ENCODE measurements at regions not wholly inside any gene's neighbourhood (a gene's known extent, or its start where the extent isn't known, plus 50 kb on each side); places are given as distances from the start of the nearest gene placed in this dataset.

- Mint-ChIP-seq H3K9me3 (peaks cover 5% of the 10 kb centered on the region), H3K4me1 (ENCODE audit: unreplicated experiment) (no peaks in the 10 kb centered on the region)
- no peak for DNase-seq (ENCODE audit: extremely low spot score, unreplicated experiment)
Observed at GRCh38 chr2:208653383-208653782, 246.8 kb downstream of the PTH2R start.

GRCh38 chr2:208654056-208654455 is 247.5 kb downstream of the PTH2R start:
- Mint-ChIP-seq H3K4me3 (no peak overlapping the region), H3K27ac (no peak overlapping the region), H3K9me3 (peaks cover 5% of the 10 kb centered on the region), H3K27me3 (peaks cover 12% of the 10 kb centered on the region), H3K4me1 (ENCODE audit: unreplicated experiment) (no peaks in the 10 kb centered on the region), H3K36me3 (no peaks in the 10 kb centered on the region)
- no peak for TF ChIP-seq CTCF (conservative IDR thresholded peaks at IDR 0.05)
- DNase-seq (ENCODE audit: extremely low spot score, unreplicated experiment), result no peak

More at GRCh38 chr2:208653383-208653782, 246.8 kb downstream of the PTH2R start:
- Mint-ChIP-seq H3K36me3 (no peaks in the 10 kb centered on the region), H3K27ac (no peak overlapping the region), H3K27me3 (peaks cover 12% of the 10 kb centered on the region), H3K4me3 (no peak overlapping the region)
- no peak for TF ChIP-seq CTCF (conservative IDR thresholded peaks at IDR 0.05)

GRCh38 chr2:208657468-208657867 is 250.9 kb downstream of the PTH2R start:
- DNase-seq (ENCODE audit: extremely low spot score, unreplicated experiment), result no peak
- Mint-ChIP-seq H3K4me1 (ENCODE audit: unreplicated experiment) (no peaks in the 10 kb centered on the region), H3K27me3 (peaks cover 8% of the 10 kb centered on the region), H3K27ac (no peak overlapping the region), H3K36me3 (no peaks in the 10 kb centered on the region), H3K9me3 (peaks cover 1% of the 10 kb centered on the region), H3K4me3 (no peak overlapping the region)
- TF ChIP-seq CTCF (conservative IDR thresholded peaks at IDR 0.05), result no peak

- DNase-seq (ENCODE audit: extremely low spot score, unreplicated experiment), result no peak
- H3K9me3 Mint-ChIP-seq, result peaks cover 3% of the 10 kb centered on the region
- no peak overlapping the region for H3K4me3 Mint-ChIP-seq
- H3K27ac Mint-ChIP-seq, result no peak overlapping the region
- no peaks in the 10 kb centered on the region for H3K36me3 Mint-ChIP-seq
- no peak for TF ChIP-seq CTCF (conservative IDR thresholded peaks at IDR 0.05)
- H3K27me3 Mint-ChIP-seq, result peaks cover 3% of the 10 kb centered on the region
- H3K4me1 Mint-ChIP-seq (ENCODE audit: unreplicated experiment), result peaks cover 5% of the 10 kb centered on the region
Observed at GRCh38 chr2:208669394-208669793, 262.8 kb downstream of the PTH2R start.

- H3K4me3 Mint-ChIP-seq, result no peak overlapping the region
- peaks cover 3% of the 10 kb centered on the region for H3K9me3 Mint-ChIP-seq
- no peak for TF ChIP-seq CTCF (conservative IDR thresholded peaks at IDR 0.05)
- peaks cover 3% of the 10 kb centered on the region for H3K27me3 Mint-ChIP-seq
- DNase-seq (ENCODE audit: extremely low spot score, unreplicated experiment), result no peak
- H3K36me3 Mint-ChIP-seq, result no peaks in the 10 kb centered on the region
- peaks cover 5% of the 10 kb centered on the region for H3K4me1 Mint-ChIP-seq (ENCODE audit: unreplicated experiment)
- no peak overlapping the region for H3K27ac Mint-ChIP-seq
Observed at GRCh38 chr2:208671284-208671683, 264.7 kb downstream of the PTH2R start.
